Fibroblast of skin of left biceps (primary cell): ENCODE measurements at regions not wholly inside any gene's neighbourhood (a gene's known extent, or its start where the extent isn't known, plus 50 kb on each side); places are given as distances from the start of the nearest gene placed in this dataset.
"Not testable (repeated sequence)": the region's sequence is repeated elsewhere in the genome, so short reads cannot be mapped to it uniquely, and the experiment has no call there.

Experiments
- DNase-seq, 2 experiments: peaks; one replicate each; pipeline ENCODE4 v3.0.0-alpha.2; 2013; ENCODE audit warnings: low read depth in 2 of 2

DNA sequence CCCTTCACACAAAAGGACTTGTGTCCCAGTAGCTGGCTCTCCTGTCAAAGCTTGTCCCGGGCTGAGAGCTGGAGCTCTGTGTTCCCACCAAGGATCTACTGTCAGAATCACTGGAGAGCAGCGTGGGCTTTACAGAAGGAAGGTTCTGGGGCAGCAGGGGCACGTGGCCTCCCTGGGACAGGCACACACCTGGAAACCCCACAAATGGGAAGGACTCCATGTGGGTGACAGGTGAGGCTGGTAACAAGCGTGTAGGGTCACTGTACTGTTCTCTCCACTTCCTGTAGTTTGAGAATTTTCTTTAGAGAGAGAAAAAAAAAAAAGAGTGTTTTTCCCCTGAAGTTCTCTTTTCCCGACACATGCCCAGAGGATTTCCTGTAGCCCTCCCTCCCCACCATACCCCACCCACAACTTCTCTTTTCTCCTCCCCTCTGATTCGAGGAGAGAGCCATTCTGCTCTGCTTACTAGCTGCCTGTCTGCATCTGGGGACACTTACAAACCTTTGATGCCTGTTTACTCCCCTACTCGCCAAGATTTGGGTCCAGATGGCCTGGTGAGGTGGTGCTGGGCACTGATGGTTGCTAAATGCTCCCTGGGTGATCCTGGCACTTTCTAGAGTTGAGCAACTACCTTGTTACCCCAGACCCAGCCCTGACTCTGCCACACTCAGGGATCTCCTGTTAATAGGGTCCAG, 84.1 kb upstream of the SIRPA start:
- no peak for DNase-seq

DNA sequence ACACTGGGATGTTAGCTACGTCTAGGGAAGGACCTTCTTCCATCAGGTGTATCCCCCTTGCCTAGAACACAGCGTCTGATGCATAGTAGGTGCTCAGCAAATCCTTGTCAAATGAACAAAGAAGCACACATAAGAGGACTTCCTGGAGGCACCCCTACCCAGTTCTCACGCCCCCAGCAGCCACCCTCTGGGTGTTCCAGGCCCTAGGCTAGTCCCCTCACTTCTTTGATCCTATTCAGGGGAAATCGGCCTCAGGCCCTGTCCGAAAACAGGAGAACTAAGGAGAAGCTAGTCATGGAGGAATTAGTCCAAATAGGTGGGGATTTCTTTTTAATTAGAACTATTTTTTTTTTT, 84.7 kb upstream of the SIRPA start:
- DNase-seq: no peak

DNA sequence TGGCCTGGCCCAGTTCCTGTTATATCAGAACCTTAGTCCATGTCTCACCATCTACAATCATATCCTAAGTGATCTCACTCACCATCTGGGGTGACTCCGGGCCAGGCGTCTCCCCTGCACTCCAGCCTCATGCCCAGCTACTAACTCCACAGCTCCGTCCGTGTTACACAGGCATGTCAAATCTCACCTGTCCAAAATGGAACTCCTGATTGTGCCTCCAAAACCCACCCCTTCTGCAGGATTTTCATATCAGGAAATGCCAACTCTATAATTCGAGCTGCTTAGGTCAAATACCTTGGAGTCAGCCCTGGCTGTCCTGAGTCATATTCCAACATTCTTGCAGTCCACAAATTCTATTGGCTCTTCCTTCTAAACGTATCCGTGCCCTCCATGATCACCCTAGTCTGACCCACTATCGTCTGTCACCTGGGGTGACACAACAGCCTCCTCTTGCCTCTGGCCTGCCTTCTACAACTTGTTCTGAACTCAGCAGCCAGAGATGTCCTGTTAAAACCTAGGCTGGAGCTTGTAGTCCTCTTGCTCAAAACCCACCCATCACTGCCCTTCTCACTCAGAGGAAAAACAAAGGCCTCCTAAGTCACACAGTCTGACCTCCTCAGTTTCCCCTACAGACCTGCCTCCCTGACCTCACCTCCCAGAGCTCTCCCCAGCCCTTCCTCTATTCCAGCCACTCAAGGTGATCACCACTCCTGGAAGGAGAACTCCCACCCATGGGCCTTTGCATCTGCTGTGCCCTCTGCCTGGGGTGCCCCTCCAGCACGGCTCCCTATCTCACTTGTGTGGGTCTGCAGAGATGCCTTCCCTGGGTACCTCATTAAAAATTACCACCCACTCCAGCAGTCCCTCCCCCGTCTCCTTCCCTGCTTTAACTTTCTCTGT, 85.3 kb upstream of the SIRPA start:
- no peak for DNase-seq

DNA sequence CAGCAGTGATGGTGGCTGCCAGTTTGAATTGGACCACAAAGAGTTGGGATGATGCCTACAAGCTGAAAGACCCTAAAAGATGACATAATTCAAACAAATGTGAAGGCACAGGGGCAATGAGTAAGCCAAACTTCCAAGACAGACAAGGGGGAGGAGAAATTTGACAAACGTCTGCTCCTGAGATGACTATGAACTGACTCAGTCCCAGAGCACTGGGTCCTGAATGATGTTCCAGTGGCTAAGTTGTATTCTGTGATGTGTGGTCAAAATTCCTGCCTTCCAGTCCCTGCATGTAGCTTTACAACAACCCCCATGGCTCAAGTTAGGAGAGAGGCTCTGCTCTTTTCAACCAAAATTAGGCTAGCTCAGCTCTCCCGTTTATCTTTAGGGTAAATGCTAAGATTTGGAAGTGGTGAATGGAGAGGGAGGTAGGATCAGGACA, 86.1 kb upstream of the SIRPA start:
- DNase-seq: peak; percentile 70 to 78

DNA sequence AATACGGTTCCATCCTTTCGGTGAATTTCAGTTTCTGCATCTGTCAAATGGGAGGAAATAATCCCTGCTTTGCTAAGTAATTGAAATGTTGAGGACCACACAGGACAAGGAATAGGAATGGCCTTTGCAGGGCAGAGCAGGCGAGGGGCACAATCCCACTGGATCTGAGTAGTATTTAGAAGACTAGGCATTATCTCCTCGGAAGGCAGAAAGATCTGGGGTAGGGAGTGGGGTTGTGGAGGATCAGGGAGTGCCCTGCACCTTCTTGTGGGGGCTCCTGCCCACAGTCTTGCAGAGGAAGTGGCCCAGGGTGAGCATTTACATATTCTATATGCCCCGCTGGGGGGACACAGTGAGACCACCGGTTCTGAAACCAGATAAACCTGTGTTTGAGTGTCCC, 87.1 kb upstream of the SIRPA start:
- DNase-seq: no peak

DNA sequence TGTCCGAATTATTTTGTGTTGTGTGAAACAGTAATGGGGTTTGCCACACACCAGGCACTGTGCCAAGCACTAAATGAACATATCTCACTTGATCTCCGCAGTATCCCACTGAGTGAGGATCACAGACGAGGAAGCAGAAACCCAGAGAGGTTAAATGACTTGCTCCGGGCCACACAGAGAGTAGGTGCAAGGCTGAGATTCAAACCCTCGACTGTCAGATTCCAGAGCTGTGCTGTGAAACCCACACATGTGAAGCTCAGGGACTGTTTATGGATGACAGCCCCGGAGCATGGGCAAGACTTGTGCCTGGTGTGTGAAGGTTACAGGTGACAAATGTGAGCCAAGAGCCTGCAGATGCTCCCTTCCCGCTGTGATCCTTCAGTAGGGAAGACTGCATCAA, 87.8 kb upstream of the SIRPA start:
- no peak for DNase-seq

DNA sequence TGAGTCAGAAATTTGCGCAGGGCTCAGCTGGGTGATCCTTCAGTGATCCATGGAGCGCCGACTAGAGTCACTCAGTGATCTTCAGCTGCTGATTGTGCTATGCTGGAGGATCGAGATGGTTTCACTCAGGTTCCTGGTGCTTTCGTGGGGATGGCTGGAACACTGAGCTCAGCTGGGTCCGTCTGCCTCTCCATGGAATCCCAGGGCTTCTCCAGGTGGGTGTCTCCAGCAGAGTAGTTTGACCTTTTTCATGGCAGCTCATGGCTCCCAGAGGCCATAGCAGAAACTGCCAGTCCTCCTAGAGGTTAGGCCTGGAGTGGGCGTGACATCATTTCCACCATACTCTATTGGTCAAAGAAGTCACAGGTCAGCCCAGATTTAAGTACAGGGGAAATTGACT, 88.8 kb upstream of the SIRPA start:
- DNase-seq: no peak

DNA sequence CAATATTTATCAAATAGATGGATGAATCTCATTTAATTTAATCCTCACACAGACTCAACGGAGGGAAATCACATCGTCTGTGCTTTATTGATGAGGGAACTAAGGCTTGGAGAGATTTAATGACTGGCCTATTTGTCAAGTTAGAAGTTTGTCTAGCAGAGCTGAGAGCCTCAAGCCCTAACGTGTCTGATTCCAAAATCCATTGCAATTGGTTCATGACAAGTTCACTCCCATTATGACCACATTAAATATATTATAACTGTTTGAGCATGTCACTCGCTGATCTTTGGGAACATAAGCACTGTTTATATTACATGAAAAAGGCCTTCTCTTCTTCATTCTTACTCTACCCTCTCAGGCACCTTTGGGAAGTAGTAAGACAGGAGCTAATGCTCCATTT, 89.4 kb upstream of the SIRPA start:
- no peak for DNase-seq

DNA sequence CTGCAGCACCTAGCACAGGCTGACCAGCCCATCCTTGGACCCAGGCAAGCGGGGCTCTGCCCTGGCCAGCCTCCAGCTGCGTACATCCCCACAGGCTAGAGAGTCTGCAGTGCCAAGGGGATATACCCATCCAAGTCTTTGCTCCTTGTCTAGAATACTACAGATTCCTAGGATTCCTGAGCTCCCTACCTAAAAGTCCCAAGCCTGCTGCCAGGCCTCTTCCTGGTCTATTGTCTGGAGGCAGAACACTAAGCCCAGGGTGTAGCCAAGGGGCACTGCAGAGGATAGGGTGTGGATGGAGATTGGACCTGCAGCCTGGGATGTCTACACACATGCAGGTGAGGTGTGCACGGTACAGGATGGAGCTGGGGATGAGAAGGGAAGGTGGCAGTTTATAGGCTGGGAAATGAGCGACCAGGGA, 90.0 kb upstream of the SIRPA start:
- DNase-seq: no peak

DNA sequence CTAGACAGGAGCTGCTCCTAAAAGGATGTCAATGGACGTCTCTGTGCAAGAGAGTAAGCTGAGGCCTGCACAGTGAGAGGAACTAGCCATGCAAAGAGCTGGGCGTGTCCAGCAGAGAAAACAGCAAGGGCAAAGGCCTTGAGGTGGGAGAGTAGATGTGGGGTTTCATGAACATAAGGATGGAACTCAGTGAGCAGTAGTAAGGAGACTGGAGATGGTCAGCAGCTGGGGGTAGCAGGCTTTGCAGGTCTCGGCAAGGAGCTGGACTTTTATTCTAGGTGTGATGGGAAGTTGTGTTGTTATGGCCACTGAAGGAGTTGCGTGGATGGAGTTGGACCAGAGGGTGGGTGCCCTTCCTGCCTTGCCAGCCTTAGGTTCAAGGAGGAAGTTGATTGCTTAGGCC, 90.7 kb upstream of the SIRPA start:
- no peak for DNase-seq

DNA sequence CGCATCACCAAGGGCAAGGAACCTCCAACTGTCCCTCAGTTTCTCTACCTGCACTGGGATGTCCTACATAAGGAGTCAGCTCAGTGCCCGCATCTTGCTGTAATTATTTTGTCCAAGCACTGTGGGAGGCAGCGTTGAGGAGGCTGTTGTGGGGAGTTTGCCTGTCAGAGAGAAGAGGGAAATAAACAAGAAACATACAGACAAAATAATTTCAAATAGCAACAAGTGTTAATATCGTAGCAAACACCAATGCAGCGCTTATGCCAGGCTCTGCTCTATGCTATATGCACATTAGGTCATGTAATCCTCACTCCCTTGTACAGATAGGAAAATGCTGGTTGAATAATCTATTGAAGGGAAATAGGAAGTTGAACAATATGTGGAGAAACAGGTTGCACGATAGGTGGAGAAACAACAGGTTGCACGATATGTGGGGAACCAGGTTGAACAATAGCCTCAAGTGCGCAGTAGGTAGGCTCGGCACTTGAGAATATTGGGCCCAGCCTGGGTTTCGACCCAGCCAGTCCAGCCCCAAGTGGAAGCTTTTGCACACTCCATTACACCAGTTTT, 91.2 kb upstream of the SIRPA start:
- no peak for DNase-seq

DNA sequence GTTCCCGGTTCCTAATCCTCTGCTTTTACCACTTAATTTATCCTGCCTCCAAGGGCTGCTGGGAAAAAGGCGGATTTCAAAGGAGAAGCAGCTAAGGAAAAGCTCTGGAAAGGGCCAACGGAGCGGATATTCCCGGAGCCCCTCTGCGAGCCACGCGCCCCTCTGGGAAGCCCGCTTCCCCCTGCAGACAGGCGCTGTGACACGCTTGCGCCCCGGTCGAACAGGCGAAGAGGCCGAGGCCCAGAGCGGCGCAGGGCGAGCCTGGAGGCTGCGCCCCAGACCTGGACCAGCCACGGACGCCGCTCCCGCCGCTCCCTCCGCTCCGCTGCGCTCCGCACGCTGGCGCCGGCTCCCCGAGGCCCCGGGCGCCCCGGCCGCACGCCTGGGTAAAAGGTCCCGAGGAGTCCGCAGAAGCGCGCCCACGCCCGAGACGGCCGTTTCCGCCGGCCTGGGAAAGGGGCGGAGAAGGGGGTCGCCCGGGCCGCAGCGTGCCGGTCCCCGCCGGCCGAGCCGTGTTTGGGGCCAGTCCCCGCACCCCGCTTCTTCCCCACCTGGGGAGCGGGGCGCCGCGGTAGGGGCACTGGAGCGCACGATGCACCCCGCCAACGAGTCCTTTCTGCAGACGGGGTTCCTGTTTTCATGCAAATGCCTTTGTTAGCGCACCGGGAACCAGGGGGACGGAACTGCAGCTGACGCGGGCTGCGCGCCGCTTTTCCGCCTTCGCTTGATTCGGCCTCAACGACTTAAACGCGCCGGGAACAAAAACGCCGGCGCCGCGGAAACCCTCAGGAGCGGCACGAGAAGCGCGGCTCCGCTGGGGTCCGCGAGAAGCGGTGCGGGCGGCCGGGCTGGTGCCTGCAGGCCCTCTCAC, 91.9 kb upstream of the SIRPA start:
- no peak for DNase-seq

DNA sequence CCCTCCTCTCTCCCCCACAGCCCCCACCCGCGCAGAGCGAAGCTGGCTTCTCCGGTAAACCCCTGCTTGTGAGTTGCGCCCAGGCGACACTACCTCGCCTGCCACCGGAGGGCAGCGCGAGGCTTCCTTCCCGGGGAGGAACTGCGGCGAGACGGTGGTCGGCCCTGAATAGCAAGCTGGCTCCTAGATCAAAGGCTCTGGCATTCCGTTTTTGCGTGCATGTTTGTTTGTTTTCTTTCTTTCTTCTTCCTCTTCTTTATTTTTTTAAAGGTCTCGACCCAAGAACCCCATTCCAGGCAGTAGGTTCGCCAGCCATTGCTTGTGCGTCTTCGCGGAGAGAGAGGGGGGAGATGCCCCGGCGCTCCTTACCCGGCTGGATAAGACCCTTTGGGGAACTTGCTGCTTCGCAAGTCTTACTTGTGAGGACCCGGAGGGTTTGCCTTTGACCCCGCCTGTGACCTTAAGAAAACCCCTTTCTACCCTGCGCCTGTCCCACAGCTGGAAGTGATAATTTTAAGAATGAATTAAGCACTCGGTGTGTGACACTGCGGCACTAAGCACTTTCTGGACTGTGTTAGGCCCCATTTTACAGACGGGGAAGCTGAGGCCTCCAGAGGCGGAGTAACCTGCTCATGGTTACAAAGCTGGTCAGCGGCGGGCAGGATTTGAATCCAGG, 92.7 kb upstream of the SIRPA start:
- DNase-seq: no peak

DNA sequence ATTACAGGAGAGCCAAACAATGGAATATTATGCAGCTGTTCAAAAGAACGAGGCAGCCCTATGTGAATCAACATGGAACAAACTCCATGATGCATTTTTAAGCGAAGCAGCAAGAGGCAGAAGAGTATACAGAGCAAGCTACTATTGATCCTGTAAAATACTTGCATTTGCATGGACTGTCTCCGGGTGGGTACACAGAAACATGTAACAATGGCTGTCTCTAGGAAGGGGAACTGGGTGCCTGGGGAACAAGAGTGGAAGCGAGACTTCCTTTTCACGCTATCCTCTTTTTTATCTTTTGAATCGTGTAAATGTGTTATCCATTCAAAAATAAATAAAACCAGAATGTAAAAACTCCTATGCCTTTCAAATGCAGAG, 93.3 kb upstream of the SIRPA start:
- DNase-seq: no peak

DNA sequence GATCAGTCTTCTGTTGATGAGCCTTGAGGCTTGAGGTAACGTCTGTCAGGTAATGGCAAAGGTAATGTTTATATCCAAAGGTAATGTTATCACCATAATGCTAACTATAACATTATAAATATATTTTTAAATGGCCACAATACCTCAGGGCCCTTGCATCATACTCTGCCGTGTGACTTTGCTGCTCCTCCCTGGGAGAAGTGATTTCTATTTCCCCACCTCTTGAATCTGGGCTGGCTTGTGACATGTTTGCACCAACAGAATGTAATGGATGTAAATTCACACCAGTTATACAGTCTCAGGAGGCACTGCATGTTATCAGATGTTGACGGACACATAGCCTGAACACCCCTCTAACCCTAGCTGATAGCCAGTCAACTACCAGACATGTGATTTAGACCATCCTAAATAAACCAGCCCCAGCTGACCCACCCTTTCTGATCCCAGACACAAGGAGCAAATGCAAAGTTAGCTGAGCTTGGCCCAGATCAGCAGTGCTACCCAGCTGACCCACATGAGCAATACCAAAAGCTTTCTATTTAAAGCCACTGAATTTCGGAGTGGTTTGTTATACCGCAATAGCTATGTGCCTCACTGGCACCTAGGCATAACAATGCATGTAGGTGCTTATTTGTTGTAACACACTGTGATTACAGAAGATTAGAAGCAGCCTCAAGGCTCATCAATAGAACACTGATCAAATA, 93.8 kb upstream of the SIRPA start:
- DNase-seq: no peak

DNA sequence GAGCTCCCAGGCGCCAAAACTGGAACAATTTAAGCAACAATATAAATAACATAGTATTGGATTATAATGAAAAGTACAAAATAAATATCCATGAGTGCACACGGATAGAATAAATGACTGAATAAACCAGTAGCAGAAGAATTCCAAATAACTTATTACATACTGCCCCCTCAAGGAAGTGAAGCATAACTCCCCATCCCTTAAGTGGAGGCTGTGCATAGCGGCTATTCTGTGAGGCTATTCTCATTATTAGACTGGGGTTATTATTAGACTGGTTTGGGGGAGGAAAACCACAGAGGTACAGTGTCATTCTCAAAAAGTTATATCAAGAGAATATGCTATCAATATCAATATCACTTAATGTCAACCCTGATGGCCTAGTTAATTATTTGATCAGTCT, 94.4 kb upstream of the SIRPA start:
- DNase-seq: no peak

DNA sequence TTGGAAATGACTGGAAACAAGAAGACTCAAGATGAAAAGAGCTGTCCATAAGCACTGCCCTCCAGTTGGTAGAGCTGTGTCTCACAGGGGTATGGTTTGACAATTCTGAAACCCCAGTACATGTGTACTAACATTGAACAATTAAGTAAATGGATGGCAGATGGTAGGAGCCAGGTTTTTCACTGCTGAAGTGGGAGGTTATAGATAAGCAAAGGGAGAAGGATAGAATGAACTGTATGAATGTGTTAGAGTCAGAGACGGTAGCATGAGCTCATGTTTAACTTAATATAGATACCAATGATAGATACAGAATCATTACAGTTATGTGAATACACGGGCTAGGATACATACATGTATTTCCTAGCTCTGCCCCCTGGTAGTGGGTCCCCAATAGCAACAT, 95.0 kb upstream of the SIRPA start:
- DNase-seq: no peak

DNA sequence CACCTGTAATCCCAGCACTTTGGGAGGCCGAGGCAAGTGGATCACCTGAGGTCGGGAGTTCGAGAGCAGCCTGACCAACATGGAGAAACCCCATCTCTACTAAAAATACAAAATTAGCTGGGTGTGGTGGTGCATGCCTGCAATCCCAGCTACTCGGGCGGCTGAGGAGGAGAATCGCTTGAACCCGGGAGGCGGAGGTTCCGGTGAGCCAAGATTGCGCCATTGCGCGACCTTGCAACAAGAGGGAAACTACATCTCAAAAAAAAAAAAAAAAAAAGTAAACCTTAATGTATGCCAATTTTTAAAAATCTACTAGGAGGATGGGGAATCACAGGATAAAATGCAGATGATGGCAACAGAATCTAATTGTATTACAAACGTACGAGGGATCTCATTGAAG, 95.5 kb upstream of the SIRPA start:
- not testable (repeated sequence) for DNase-seq

DNA sequence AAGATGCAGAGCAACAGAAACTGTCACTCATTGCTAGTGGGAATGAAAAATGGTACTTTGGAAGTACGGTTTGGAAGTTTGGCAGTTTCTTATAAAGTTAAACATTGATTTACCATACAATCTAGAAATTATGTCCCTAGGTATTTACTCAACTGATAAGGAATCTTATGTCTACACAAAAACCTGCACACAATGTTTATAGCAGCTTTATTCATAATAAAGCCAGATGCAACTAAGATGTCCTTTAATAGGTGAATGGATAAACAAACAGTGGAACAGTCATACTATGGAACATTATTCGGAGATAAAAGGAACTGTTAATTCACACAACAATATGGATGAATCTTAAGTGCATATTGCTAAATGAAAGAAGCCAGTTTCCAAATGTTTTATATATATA, 96.2 kb upstream of the SIRPA start:
- no peak for DNase-seq

DNA sequence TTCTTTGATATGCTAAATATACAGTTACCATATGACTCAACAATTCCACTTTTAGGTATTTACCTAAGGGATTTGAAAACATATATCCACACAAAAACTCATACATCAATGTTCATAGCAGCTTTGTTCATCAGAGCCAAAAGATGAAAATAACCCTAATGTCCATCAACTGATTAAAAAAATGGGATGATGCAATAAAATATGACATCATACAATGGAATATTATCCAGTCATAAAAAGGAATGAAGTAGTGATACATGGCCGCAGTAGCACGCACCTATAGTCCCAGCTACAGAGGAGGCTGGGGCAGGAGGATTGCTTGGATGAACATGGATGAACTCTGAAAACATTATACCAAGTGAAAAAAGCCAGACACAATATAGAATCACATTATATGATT, 101.4 kb upstream of the SIRPA start:
- DNase-seq: no peak

DNA sequence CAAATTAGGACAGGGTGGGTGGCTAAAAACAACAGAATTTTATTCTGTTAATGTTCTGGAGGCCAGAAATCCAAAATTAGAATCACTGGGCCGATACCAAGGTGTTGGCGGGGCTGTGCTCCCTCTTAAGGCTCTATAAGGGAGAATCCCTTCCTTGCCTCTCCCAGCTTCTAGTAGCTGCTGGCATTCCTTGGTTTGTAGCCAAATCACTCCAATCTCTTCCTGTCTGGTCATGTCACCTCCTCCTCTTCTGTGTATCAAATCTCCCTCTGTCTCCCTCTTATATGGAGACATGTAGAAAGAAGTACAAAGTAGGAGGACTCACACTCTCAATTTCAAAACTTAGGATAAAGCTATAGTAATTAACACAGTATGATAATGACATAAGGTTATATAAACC, 102.9 kb upstream of the SIRPA start:
- no peak for DNase-seq
